ENCODE measurements at regions not wholly inside any gene's neighbourhood (a gene's known extent, or its start where the extent isn't known, plus 50 kb on each side); places are given as distances from the start of the nearest gene placed in this dataset.

DNA sequence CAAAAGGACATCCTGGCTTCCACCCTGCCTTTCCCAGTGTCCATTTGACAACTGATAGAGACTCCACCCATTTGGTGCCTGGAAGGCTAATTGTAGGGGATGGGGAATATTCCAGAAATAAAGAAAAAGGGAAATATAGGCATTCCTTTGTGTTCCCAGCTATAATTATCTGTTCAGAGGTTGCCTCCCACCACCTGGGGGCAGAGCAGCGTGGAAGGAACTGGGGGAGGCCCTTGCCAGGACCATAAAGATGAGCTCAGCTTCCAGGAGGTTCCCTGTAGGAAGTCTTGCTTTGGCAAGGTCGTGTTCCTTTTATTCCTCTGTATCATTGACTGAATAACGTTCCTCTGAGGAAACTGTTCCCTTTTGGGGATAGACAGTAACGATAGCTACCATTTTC lies 214.7 kb downstream of the TFAP2C start:
- H3K9me3 ChIP-seq (ENCODE audit: low read depth, low read length) = no peaks in the 10 kb centered on the region
- H3K9ac ChIP-seq (ENCODE audit: insufficient read length) = no peak overlapping the region
- no peak overlapping the region for H3K4me3 ChIP-seq
- DNase-seq (ENCODE audit: low read depth, low spot score) = no peak
- no peaks in the 10 kb centered on the region for H3K36me3 ChIP-seq (ENCODE audit: insufficient read depth, low read length)
- no peak overlapping the region for H3K27ac ChIP-seq
- TF ChIP-seq FOXP2 (optimal IDR thresholded peaks at IDR 0.05; ENCODE audit: control extremely low read depth, extremely low read length, insufficient read depth) (no peak), EZH2 (IDR thresholded peaks at IDR 0.05) (no peak), POLR2AphosphoS5 (IDR thresholded peaks at IDR 0.05; ENCODE audit: borderline replicate concordance, low read depth, low read length) (no peak)

DNA sequence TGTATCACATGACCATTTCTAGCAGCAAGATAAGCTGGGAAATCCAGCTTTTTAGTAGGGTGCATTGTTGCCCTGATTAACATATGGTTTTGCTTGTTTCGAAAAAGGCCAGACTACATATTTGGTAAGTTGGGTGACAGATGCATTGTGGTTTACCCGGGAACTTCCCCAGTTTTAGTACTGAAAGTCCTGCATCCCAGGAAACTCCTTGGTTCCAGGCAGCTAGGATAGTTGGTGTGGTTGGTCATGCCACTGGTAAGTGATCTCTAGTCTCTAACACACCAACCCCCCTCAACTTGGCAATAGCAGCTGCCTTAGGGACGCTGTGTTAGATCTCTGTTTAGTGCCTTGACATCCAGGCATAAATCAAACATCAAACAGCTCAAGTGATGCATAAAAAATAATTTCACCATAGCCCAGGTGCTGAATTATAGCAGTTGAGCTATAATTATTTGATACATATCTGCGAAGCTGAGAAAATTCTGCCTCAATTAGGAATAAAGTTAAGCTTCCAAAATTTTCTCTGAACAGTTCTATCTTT lies 216.5 kb downstream of the TFAP2C start:
- Histone ChIP-seq H3K9me3 (ENCODE audit: low read depth, low read length) (no peaks in the 10 kb centered on the region), H3K27ac (no peak overlapping the region), H3K9ac (ENCODE audit: insufficient read length) (no peak overlapping the region), H3K36me3 (ENCODE audit: insufficient read depth, low read length) (no peaks in the 10 kb centered on the region), H3K4me3 (no peak overlapping the region)
- no peak for DNase-seq (ENCODE audit: low read depth, low spot score)
- TF ChIP-seq POLR2AphosphoS5 (IDR thresholded peaks at IDR 0.05; ENCODE audit: borderline replicate concordance, low read depth, low read length) = no peak
- TF ChIP-seq EZH2 (IDR thresholded peaks at IDR 0.05) = no peak
- no peak for TF ChIP-seq FOXP2 (optimal IDR thresholded peaks at IDR 0.05; ENCODE audit: control extremely low read depth, extremely low read length, insufficient read depth)

DNA sequence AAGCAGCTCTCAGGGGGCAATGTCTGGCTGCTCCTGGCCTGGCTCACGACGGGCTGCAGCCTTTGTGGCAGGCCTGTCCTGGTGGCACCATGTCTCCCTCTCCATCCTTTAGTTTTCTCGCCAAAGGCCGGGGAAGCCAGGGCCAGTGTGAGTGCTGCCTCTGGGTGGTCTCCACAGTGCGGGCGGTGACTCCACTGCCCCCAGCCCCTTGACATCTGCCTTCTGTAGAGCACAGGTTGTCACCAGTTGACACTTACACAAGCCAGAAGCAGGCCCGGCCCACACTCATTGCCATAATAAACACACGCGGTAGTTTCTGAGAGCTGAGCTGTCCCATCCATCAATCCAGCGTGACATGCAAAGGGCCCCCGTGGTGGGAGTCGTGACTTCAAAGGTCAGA lies 219.5 kb downstream of the TFAP2C start:
- H3K27ac ChIP-seq = no peak overlapping the region
- H3K9ac ChIP-seq (ENCODE audit: insufficient read length) = no peak overlapping the region
- no peaks in the 10 kb centered on the region for H3K36me3 ChIP-seq (ENCODE audit: insufficient read depth, low read length)
- DNase-seq (ENCODE audit: low read depth, low spot score) = no peak
- TF ChIP-seq POLR2AphosphoS5 (IDR thresholded peaks at IDR 0.05; ENCODE audit: borderline replicate concordance, low read depth, low read length) (no peak), EZH2 (IDR thresholded peaks at IDR 0.05) (no peak), FOXP2 (optimal IDR thresholded peaks at IDR 0.05; ENCODE audit: control extremely low read depth, extremely low read length, insufficient read depth) (no peak)
- H3K9me3 ChIP-seq (ENCODE audit: low read depth, low read length) = no peaks in the 10 kb centered on the region
- H3K4me3 ChIP-seq = no peak overlapping the region

DNA sequence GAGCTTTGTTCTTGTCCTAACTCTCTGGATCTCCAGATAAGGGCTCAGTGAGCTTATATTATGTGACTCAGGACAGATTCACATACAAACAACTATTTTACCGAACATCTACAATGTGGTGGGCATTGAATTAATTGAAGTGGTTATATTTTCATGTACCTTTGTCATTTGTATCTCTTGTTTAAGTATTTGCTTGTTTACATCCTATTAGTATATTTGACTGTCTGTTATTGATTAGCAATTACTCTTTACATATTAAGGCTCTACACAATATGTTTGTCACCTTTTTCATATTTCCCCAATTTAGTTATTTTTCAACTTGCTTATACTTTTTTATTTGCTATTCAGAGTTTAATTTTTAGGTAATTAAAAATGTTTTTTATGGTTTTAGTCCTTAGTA lies 222.4 kb downstream of the TFAP2C start:
- no peak for DNase-seq (ENCODE audit: low read depth, low spot score)
- Histone ChIP-seq H3K36me3 (ENCODE audit: insufficient read depth, low read length) (no peaks in the 10 kb centered on the region), H3K9ac (ENCODE audit: insufficient read length) (no peak overlapping the region), H3K9me3 (ENCODE audit: low read depth, low read length) (no peaks in the 10 kb centered on the region), H3K27ac (no peak overlapping the region), H3K4me3 (no peak overlapping the region)
- TF ChIP-seq EZH2 (IDR thresholded peaks at IDR 0.05) = no peak
- no peak for TF ChIP-seq POLR2AphosphoS5 (IDR thresholded peaks at IDR 0.05; ENCODE audit: borderline replicate concordance, low read depth, low read length)
- no peak for TF ChIP-seq FOXP2 (optimal IDR thresholded peaks at IDR 0.05; ENCODE audit: control extremely low read depth, extremely low read length, insufficient read depth)

DNA sequence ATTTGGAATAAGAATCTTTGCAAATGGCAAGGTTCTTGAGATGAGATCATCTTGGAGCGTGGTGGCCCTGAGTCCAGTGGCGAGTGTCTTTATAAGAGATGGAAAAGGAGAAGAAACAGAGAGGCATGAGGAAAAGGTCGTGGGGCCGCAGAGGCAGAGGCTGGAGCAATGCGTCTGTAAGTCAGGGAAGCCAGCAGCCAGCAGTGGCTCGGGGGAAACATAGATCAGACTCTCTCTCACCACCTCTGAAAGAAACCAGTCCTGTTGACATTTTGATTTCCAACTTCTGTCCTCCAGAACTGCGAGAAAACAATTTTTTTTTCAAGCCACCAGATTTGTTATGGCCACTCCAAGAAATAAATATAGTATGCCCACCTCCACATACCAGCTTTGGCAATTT lies 226.6 kb downstream of the TFAP2C start:
- Histone ChIP-seq H3K9ac (ENCODE audit: insufficient read length) (no peak overlapping the region), H3K4me3 (no peak overlapping the region), H3K27ac (no peak overlapping the region), H3K9me3 (ENCODE audit: low read depth, low read length) (no peaks in the 10 kb centered on the region), H3K36me3 (ENCODE audit: insufficient read depth, low read length) (no peaks in the 10 kb centered on the region)
- no peak for TF ChIP-seq FOXP2 (optimal IDR thresholded peaks at IDR 0.05; ENCODE audit: control extremely low read depth, extremely low read length, insufficient read depth)
- no peak for TF ChIP-seq POLR2AphosphoS5 (IDR thresholded peaks at IDR 0.05; ENCODE audit: borderline replicate concordance, low read depth, low read length)
- no peak for DNase-seq (ENCODE audit: low read depth, low spot score)

- TF ChIP-seq POLR2AphosphoS5 (IDR thresholded peaks at IDR 0.05; ENCODE audit: borderline replicate concordance, low read depth, low read length) (no peak), EZH2 (IDR thresholded peaks at IDR 0.05) (no peak), FOXP2 (optimal IDR thresholded peaks at IDR 0.05; ENCODE audit: control extremely low read depth, extremely low read length, insufficient read depth) (no peak)
- no peak for DNase-seq (ENCODE audit: low read depth, low spot score)
- no peaks in the 10 kb centered on the region for H3K9me3 ChIP-seq (ENCODE audit: low read depth, low read length)
- no peak overlapping the region for H3K9ac ChIP-seq (ENCODE audit: insufficient read length)
- no peaks in the 10 kb centered on the region for H3K36me3 ChIP-seq (ENCODE audit: insufficient read depth, low read length)
- no peak overlapping the region for H3K27ac ChIP-seq
- H3K4me3 ChIP-seq = no peak overlapping the region
Measured at GRCh38 chr20:56857950-56858349, 228.8 kb downstream of the TFAP2C start.

GRCh38 chr20:56859039-56859800 lies 230.1 kb downstream of the TFAP2C start:
- no peak overlapping the region for H3K9ac ChIP-seq (ENCODE audit: insufficient read length)

GRCh38 chr20:56859801-56860261 lies 230.7 kb downstream of the TFAP2C start:
- no peaks in the 10 kb centered on the region for H3K9me3 ChIP-seq (ENCODE audit: low read depth, low read length)
- no peak overlapping the region for H3K9ac ChIP-seq (ENCODE audit: insufficient read length)
- H3K36me3 ChIP-seq (ENCODE audit: insufficient read depth, low read length) = no peaks in the 10 kb centered on the region
- H3K4me3 ChIP-seq = no peak overlapping the region
- no peak for DNase-seq (ENCODE audit: low read depth, low spot score)
- no peak for TF ChIP-seq FOXP2 (optimal IDR thresholded peaks at IDR 0.05; ENCODE audit: control extremely low read depth, extremely low read length, insufficient read depth)
- no peak for TF ChIP-seq EZH2 (IDR thresholded peaks at IDR 0.05)
- no peak overlapping the region for H3K27ac ChIP-seq

More at GRCh38 chr20:56859039-56859800, 230.1 kb downstream of the TFAP2C start:
- Histone ChIP-seq H3K4me3 (no peak overlapping the region), H3K9me3 (ENCODE audit: low read depth, low read length) (no peaks in the 10 kb centered on the region), H3K36me3 (ENCODE audit: insufficient read depth, low read length) (no peaks in the 10 kb centered on the region), H3K27ac (no peak overlapping the region)
- TF ChIP-seq EZH2 (IDR thresholded peaks at IDR 0.05) (no peak), POLR2AphosphoS5 (IDR thresholded peaks at IDR 0.05; ENCODE audit: borderline replicate concordance, low read depth, low read length) (no peak), FOXP2 (optimal IDR thresholded peaks at IDR 0.05; ENCODE audit: control extremely low read depth, extremely low read length, insufficient read depth) (no peak)
- no peak for DNase-seq (ENCODE audit: low read depth, low spot score)
